Heart left ventricle (tissue), 13 donors: ENCODE measurements at regions not wholly inside any gene's neighbourhood (a gene's known extent, or its start where the extent isn't known, plus 50 kb on each side); places are given as distances from the start of the nearest gene placed in this dataset.

Experiments used
- CTCF ChIP-seq, 12 donors: fragments of 200-600 bp; sonication (generic) in 4 of 12; IDR thresholded peaks; one replicate each; pipeline versions ENCODE4 v1.5.0 to v1.8.0; 2018 to 2022; ENCODE audit warnings: antibody characterized with exemption in 12 of 12, mild to moderate bottlenecking in 5 of 12
- POLR2A ChIP-seq, 2 donors: fragments of 450-650 bp; IDR thresholded peaks; one replicate each; pipeline ENCODE4 v1.6.1; 2017; ENCODE audit warnings: antibody characterized with exemption in 2 of 2, mild to moderate bottlenecking in 2 of 2, moderate library complexity in 2 of 2
- donor health status: ischemic (EF 13 %, LVEDD 7.1; RV severe dilation, severe dysfunction).
- donor health status: DM: no; HTN: yes; CAD: no.
- donor health status: DM: no; HTN: no; CAD: no.
- donor health status: ischemic (EF 25% LVEDD 6.9; RV normal size, moderate dysfunction).
- donor health status: ischemic (EF 25% LVEDD 5.7; RV mildly dilated, moderate dysfunction).
- donor health status: ischemic (EF 35%, LVEDD 5.7; RV mildly dilated, moderate dysfunction).
- donor health status: nonischemic (EF 11% LVEDD 7.7; RV severe dilation, severe dysfunction).
- donor health status: DM: yes; HTN: yes; CAD: no.
- donor health status: PGD.
- donor health status: ischemic (EF 29% LVEDD 5.4; RV normal size, mild dysfunction).
- donor health status: nonischemic (EF 23%, LVEDD 6.1; RV moderate dilation, normal function).

- TF ChIP-seq CTCF (IDR thresholded peaks at IDR 0.05) (no peak), POLR2A (IDR thresholded peaks at IDR 0.05) (no peak)
These were observed 1730.1 kb downstream of the SLITRK5 start for GRCh38 chr13:89401264-89401675.
